Neural cell (in vitro differentiated cells): ENCODE measurements at regions not wholly inside any gene's neighbourhood (a gene's known extent, or its start where the extent isn't known, plus 50 kb on each side); places are given as distances from the start of the nearest gene placed in this dataset.

Experiments used
- H2AFZ ChIP-seq: fragments of 200-600, 300-800 bp; sonication (generic), shearing (Covaris generic); 2 replicates; pipeline ENCODE4 v1.6.0; 2014; ENCODE audit warnings: low read depth, mild to moderate bottlenecking, antibody characterized with exemption, low read length, moderate library complexity
- H3F3A ChIP-seq: fragments of 200-600 bp; shearing (Covaris generic); 2 replicates; pipeline ENCODE4 v1.6.1; 2016; ENCODE audit warnings: mild to moderate bottlenecking, moderate library complexity, mixed read lengths, antibody characterized with exemption, low read length; ENCODE audit not compliant: insufficient read depth, poor library complexity, severe bottlenecking
- H3K27ac ChIP-seq: fragments of 200-600, 300-800 bp; sonication (generic), shearing (Covaris generic); 2 replicates; pipeline ENCODE4 v1.5.1; 2014; ENCODE audit warnings: mild to moderate bottlenecking, low read length, moderate library complexity
- H3K27me3 ChIP-seq: fragments of 300-800, 200-600 bp; sonication (generic), shearing (Covaris generic); 2 replicates; pipeline ENCODE4 v1.6.0; 2014; ENCODE audit warnings: mild to moderate bottlenecking, low read depth, low read length, moderate library complexity; ENCODE audit not compliant: insufficient read depth
- H3K36me3 ChIP-seq: fragments of 300-800, 200-600 bp; sonication (generic), shearing (Covaris generic); 2 replicates; pipeline ENCODE4 v1.5.1; 2014; ENCODE audit warnings: mild to moderate bottlenecking, antibody characterized with exemption, low read length, moderate library complexity; ENCODE audit not compliant: insufficient read depth
- H3K4me2 ChIP-seq: fragments of 300-800, 200-600 bp; sonication (generic), shearing (Covaris generic); 2 replicates; pipeline ENCODE4 v1.6.0; 2014; ENCODE audit warnings: mild to moderate bottlenecking, low read length
- H3K4me3 ChIP-seq: fragments of 300-800, 200-600 bp; sonication (generic), shearing (Covaris generic); 2 replicates; pipeline ENCODE4 v1.5.1; 2014; ENCODE audit warnings: mild to moderate bottlenecking, low read length, moderate library complexity
- H3K79me2 ChIP-seq: fragments of 200-600 bp; shearing (Covaris generic); replicated peaks from 2 replicates; pipeline ENCODE4 v1.6.0; 2014; ENCODE audit warnings: mild to moderate bottlenecking, low read length, moderate library complexity; ENCODE audit not compliant: insufficient read depth
- H3K9ac ChIP-seq: fragments of 300-800, 200-600 bp; sonication (generic), shearing (Covaris generic); 2 replicates; pipeline ENCODE4 v1.6.1; 2016; ENCODE audit warnings: mild to moderate bottlenecking, low read length, mixed read lengths
- H3K9me2 ChIP-seq: fragments of 200-600 bp; shearing (Covaris generic); 2 replicates; pipeline ENCODE4 v1.6.1; 2016; ENCODE audit warnings: mild to moderate bottlenecking, low read length, mixed read lengths; ENCODE audit not compliant: insufficient read depth
- H3K9me3 ChIP-seq: fragments of 200-600, 300-800 bp; sonication (generic), shearing (Covaris generic); 2 replicates; pipeline ENCODE4 v1.6.1; 2016; ENCODE audit warnings: mild to moderate bottlenecking, mixed run types, low read length, moderate library complexity, mixed read lengths
- H4K20me1 ChIP-seq: fragments of 200-600 bp; shearing (Covaris generic); 2 replicates; pipeline ENCODE4 v1.6.1; 2016; ENCODE audit warnings: mild to moderate bottlenecking, mixed run types; ENCODE audit not compliant: insufficient read depth
- EP300 ChIP-seq: fragments of 450-650 bp; conservative IDR thresholded peaks from 2 replicates; pipeline ENCODE4 v1.6.1; 2014; ENCODE audit warnings: antibody characterized with exemption, mild to moderate bottlenecking, moderate library complexity; ENCODE audit not compliant: poor library complexity, severe bottlenecking
- EZH2 ChIP-seq: fragments of 200-600, 300-800 bp; shearing (Covaris generic), sonication (generic); IDR thresholded peaks from 2 replicates; pipeline ENCODE4 v1.6.1; 2014; ENCODE audit warnings: antibody characterized with exemption, low read length, borderline replicate concordance, mild to moderate bottlenecking; ENCODE audit not compliant: insufficient read depth, poor library complexity, severe bottlenecking
- POLR2AphosphoS5 ChIP-seq: IDR thresholded peaks from 2 replicates; pipeline ENCODE4 v1.6.1; 2012
- RAD21 ChIP-seq: fragments of 450-650 bp; conservative IDR thresholded peaks from 2 replicates; pipeline ENCODE4 v1.6.1; 2014; ENCODE audit warnings: antibody characterized with exemption, mild to moderate bottlenecking, moderate library complexity
- SMC3 ChIP-seq: fragments of 450-650 bp; conservative IDR thresholded peaks from 2 replicates; pipeline ENCODE4 v1.6.1; 2014; ENCODE audit warnings: antibody characterized with exemption, mild to moderate bottlenecking, moderate library complexity; ENCODE audit not compliant: poor library complexity
- TAF1 ChIP-seq: IDR thresholded peaks from 2 replicates; pipeline ENCODE4 v1.6.1; 2012; ENCODE audit warnings: low read depth
- TF ChIP-seq, protein P1 (sequence below): IDR thresholded peaks from 2 replicates; pipeline ENCODE4 v1.6.1; 2012; ENCODE audit warnings: borderline replicate concordance
- TF ChIP-seq, protein P2 (sequence below): fragments of 450-650 bp; IDR thresholded peaks from 2 replicates; pipeline ENCODE4 v1.5.1; 2014; ENCODE audit warnings: antibody characterized with exemption, mild to moderate bottlenecking, moderate library complexity; ENCODE audit not compliant: poor library complexity, severe bottlenecking

DNA sequence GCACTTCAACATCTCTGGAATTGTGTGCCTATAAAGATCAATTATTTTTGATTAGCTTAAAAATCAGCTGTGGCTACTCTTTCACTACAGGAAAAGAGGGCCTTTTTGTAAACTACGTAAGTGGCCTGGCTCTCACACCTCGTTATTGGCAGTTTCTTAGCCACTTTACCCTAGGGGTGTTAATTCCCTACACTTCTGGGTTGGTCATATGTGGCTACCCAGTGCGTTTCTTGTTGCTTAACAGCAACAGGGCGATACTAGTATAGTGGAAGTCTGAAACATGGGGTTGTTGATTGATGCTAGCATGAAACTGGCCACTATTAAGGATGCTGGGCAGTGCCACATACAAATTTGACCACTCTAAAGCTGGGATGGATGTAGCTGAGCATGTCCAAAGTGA lies 174.7 kb upstream of the CDH12 start:
- H3K79me2 ChIP-seq = no peaks in the 10 kb centered on the region
- no peak overlapping the region for H3K4me3 ChIP-seq
- no peaks in the 10 kb centered on the region for H3K27me3 ChIP-seq
- H3K9me2 ChIP-seq = no peaks in the 10 kb centered on the region
- no peak overlapping the region for H3K9ac ChIP-seq
- H3K4me2 ChIP-seq = no peak overlapping the region
- H3F3A ChIP-seq = no peaks in the 10 kb centered on the region
- H4K20me1 ChIP-seq = no peaks in the 10 kb centered on the region
- H3K9me3 ChIP-seq = no peaks in the 10 kb centered on the region
- H3K36me3 ChIP-seq = no peaks in the 10 kb centered on the region
- TF ChIP-seq, protein P1, sequence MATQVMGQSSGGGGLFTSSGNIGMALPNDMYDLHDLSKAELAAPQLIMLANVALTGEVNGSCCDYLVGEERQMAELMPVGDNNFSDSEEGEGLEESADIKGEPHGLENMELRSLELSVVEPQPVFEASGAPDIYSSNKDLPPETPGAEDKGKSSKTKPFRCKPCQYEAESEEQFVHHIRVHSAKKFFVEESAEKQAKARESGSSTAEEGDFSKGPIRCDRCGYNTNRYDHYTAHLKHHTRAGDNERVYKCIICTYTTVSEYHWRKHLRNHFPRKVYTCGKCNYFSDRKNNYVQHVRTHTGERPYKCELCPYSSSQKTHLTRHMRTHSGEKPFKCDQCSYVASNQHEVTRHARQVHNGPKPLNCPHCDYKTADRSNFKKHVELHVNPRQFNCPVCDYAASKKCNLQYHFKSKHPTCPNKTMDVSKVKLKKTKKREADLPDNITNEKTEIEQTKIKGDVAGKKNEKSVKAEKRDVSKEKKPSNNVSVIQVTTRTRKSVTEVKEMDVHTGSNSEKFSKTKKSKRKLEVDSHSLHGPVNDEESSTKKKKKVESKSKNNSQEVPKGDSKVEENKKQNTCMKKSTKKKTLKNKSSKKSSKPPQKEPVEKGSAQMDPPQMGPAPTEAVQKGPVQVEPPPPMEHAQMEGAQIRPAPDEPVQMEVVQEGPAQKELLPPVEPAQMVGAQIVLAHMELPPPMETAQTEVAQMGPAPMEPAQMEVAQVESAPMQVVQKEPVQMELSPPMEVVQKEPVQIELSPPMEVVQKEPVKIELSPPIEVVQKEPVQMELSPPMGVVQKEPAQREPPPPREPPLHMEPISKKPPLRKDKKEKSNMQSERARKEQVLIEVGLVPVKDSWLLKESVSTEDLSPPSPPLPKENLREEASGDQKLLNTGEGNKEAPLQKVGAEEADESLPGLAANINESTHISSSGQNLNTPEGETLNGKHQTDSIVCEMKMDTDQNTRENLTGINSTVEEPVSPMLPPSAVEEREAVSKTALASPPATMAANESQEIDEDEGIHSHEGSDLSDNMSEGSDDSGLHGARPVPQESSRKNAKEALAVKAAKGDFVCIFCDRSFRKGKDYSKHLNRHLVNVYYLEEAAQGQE = no peak
- TF ChIP-seq TAF1 = no peak
- TF ChIP-seq SMC3 = no peak
- TF ChIP-seq RAD21 = no peak
- no peak for TF ChIP-seq EP300
- TF ChIP-seq EZH2 = no peak
- no peak for TF ChIP-seq POLR2AphosphoS5
- H3K27ac ChIP-seq = no peak overlapping the region
- no peak overlapping the region for H2AFZ ChIP-seq

DNA sequence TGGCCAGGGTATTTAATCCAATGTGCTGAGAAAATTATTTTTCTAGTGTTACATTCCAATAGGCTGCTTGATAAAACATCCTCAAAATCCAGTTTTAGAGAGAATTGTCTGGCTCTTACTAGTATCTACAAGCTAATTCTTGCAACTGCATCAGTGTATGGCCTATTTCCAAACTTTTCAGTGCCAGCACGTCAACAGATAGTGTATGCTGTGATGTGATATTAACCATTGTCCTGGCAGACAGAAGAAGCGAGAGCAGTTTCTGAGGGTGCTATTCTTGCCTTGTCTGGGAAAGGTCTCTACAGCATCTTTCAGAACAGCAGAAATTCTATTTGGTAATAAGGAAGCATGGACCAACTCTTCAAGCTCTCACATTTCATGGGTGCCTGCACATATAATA lies 174.2 kb upstream of the CDH12 start:
- TF ChIP-seq, protein P2, sequence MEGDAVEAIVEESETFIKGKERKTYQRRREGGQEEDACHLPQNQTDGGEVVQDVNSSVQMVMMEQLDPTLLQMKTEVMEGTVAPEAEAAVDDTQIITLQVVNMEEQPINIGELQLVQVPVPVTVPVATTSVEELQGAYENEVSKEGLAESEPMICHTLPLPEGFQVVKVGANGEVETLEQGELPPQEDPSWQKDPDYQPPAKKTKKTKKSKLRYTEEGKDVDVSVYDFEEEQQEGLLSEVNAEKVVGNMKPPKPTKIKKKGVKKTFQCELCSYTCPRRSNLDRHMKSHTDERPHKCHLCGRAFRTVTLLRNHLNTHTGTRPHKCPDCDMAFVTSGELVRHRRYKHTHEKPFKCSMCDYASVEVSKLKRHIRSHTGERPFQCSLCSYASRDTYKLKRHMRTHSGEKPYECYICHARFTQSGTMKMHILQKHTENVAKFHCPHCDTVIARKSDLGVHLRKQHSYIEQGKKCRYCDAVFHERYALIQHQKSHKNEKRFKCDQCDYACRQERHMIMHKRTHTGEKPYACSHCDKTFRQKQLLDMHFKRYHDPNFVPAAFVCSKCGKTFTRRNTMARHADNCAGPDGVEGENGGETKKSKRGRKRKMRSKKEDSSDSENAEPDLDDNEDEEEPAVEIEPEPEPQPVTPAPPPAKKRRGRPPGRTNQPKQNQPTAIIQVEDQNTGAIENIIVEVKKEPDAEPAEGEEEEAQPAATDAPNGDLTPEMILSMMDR = no peak
- TF ChIP-seq, protein P1 = no peak
- TF ChIP-seq EP300 = no peak
- no peak for TF ChIP-seq TAF1
- no peak for TF ChIP-seq POLR2AphosphoS5
- no peak for TF ChIP-seq RAD21
- no peaks in the 10 kb centered on the region for H4K20me1 ChIP-seq
- H3K9me2 ChIP-seq = no peaks in the 10 kb centered on the region
- H3K4me2 ChIP-seq = no peak overlapping the region
- H3F3A ChIP-seq = no peaks in the 10 kb centered on the region
- no peak overlapping the region for H3K9ac ChIP-seq
- no peak overlapping the region for H2AFZ ChIP-seq
- no peaks in the 10 kb centered on the region for H3K79me2 ChIP-seq
- H3K27ac ChIP-seq = no peak overlapping the region
- no peak overlapping the region for H3K4me3 ChIP-seq
- no peaks in the 10 kb centered on the region for H3K9me3 ChIP-seq
- no peaks in the 10 kb centered on the region for H3K27me3 ChIP-seq
- no peaks in the 10 kb centered on the region for H3K36me3 ChIP-seq
